CD4-positive, alpha-beta T cell treated with Interleukin-17A for 4 hours (primary cell): ENCODE measurements at regions not wholly inside any gene's neighbourhood (a gene's known extent, or its start where the extent isn't known, plus 50 kb on each side); places are given as distances from the start of the nearest gene placed in this dataset.

Experiments used
- DNase-seq: peaks from one replicate; pipeline ENCODE4 v3.0.0-alpha.2; 2020; ENCODE audit warnings: mixed read lengths

- DNase-seq: no peak
Measured at GRCh38 chr20:12597551-12597950, 411.2 kb upstream of the SPTLC3 start.

- no peak for DNase-seq
Measured at GRCh38 chr20:12598894-12599293, 409.9 kb upstream of the SPTLC3 start.

GRCh38 chr20:12599494-12599893 lies 409.3 kb upstream of the SPTLC3 start:
- no peak for DNase-seq

- no peak for DNase-seq
Measured at GRCh38 chr20:12605751-12606150, 403.0 kb upstream of the SPTLC3 start.

- no peak for DNase-seq
Measured at GRCh38 chr20:12610871-12611270, 397.9 kb upstream of the SPTLC3 start.

- no peak for DNase-seq
Measured at GRCh38 chr20:12614764-12615163, 394.0 kb upstream of the SPTLC3 start.

- DNase-seq: no peak
Measured at GRCh38 chr20:12617076-12617475, 391.7 kb upstream of the SPTLC3 start.

- DNase-seq: no peak
Measured at GRCh38 chr20:12623870-12624269, 384.9 kb upstream of the SPTLC3 start.

GRCh38 chr20:12627485-12627884 lies 381.3 kb upstream of the SPTLC3 start:
- DNase-seq: no peak

GRCh38 chr20:12638633-12639312 lies 370.0 kb upstream of the SPTLC3 start:
- no peak for DNase-seq

GRCh38 chr20:12640251-12640650 lies 368.5 kb upstream of the SPTLC3 start:
- no peak for DNase-seq

GRCh38 chr20:12641619-12642018 lies 367.2 kb upstream of the SPTLC3 start:
- DNase-seq: no peak

GRCh38 chr20:12644461-12644860 lies 364.3 kb upstream of the SPTLC3 start:
- DNase-seq: no peak

GRCh38 chr20:12649234-12649633 lies 359.5 kb upstream of the SPTLC3 start:
- no peak for DNase-seq

GRCh38 chr20:12653642-12654041 lies 355.1 kb upstream of the SPTLC3 start:
- no peak for DNase-seq

GRCh38 chr20:12659942-12660341 lies 348.8 kb upstream of the SPTLC3 start:
- DNase-seq: no peak

- DNase-seq: no peak
Measured at GRCh38 chr20:12660918-12661317, 347.9 kb upstream of the SPTLC3 start.

- no peak for DNase-seq
Measured at GRCh38 chr20:12670301-12670700, 338.5 kb upstream of the SPTLC3 start.

GRCh38 chr20:12673352-12673751 lies 335.4 kb upstream of the SPTLC3 start:
- DNase-seq: no peak

GRCh38 chr20:12677925-12678324 lies 330.8 kb upstream of the SPTLC3 start:
- DNase-seq: no peak

- no peak for DNase-seq
Measured at GRCh38 chr20:12679447-12679846, 329.3 kb upstream of the SPTLC3 start.

GRCh38 chr20:12682613-12683012 lies 326.2 kb upstream of the SPTLC3 start:
- DNase-seq: no peak

- DNase-seq: no peak
Measured at GRCh38 chr20:12687476-12687875, 321.3 kb upstream of the SPTLC3 start.

GRCh38 chr20:12695937-12696336 lies 312.8 kb upstream of the SPTLC3 start:
- DNase-seq: no peak

- DNase-seq: no peak
Measured at GRCh38 chr20:12698817-12699216, 310.0 kb upstream of the SPTLC3 start.
